ENCODE measurements at regions not wholly inside any gene's neighbourhood (a gene's known extent, or its start where the extent isn't known, plus 50 kb on each side); places are given as distances from the start of the nearest gene placed in this dataset.
"Not testable (repeated sequence)": the region's sequence is repeated elsewhere in the genome, so short reads cannot be mapped to it uniquely, and the experiment has no call there.

GRCh38 chr7:149633976-149634945 lies 136.7 kb upstream of the ZNF746 start:
- no peak for TF ChIP-seq CTCF (conservative IDR thresholded peaks at IDR 0.05; ENCODE audit: low read length)
- H3K4me3 ChIP-seq (ENCODE audit: low read length): no peak overlapping the region
- DNase-seq (ENCODE audit: low read depth): no peak

DNA sequence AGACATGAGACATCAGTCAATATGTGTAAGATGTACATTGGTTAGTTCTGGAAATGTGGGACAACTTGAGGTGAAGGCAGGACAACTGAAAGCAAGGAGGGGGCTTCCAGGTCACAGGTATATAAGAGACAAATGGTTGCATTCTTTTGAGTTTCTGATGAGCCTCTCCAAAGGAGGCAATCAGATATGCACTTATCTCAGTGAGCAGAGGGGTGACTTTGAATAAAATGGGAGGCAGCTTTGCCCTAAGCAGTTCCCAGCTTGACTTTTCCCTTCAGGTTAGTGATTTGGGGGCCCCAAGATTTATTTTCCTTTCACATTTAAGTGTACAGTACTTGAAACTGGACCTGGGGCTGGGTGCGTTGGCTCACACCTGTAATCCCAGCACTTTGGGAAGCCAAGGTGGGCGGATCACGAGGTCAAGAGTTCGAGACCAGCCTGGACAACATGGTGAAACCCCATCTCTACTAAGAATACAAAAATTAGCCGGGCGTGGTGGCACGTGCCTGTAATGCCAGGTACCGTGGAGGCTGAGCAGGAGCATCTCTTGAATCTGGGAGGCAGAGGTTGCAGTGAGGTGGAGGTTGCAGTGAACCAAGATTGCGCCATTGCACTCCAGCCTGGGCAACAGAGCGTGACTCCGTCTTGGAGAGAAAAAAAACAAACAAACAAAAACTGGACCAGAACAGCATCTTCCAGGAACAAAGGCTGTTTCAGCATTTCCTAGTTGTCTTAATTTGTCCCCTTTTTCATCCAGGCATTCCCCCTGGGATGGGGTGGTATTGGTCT lies 130.9 kb upstream of the ZNF746 start:
- not testable (repeated sequence) for H3K4me3 ChIP-seq (ENCODE audit: low read length)

DNA sequence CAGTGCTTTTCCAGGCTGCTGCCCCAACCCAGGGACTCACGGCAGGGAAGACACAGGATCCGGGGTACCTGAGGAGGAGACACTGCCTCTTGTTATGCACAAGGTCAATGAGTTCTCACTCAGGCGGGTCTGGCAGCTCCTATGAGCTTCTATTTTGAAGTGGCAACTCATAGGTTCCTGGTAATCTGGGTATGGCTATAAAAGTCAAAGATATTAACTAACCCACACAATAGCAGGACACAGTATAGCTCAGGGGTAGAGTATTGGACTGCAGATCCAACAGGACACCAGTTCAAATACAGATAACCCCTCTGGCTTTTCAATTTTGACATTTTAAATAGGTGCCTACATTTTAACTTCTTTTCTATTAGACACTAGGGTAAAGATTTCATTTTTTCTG lies 130.3 kb upstream of the ZNF746 start:
- no peak for TF ChIP-seq CTCF (conservative IDR thresholded peaks at IDR 0.05; ENCODE audit: low read length)
- no peak for DNase-seq (ENCODE audit: low read depth)
- H3K4me3 ChIP-seq (ENCODE audit: low read length): no peak overlapping the region

More for the DNA sequence above, 130.9 kb upstream of the ZNF746 start:
- DNase-seq (ENCODE audit: low read depth): not testable (repeated sequence)

DNA sequence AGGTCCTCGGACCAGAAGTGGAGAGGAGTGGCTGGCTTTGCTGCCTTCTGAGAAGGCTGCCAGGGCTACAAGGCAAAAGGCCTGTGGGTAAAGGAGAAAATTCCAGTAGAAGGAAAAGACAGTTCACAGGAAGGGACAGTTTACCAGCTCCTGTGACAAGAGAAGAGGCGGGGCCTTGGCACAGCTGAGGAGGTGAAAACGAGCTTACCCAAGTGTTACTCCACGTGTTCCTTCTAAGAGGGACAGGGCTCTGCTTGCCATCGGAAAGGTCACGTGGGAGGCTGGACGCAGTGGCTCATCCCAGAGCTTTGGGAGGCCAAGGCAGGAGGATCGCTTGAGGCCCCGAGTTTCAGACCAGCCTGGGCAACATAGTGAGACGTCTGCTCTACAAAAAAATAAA lies 129.4 kb upstream of the ZNF746 start:
- H3K4me3 ChIP-seq (ENCODE audit: low read length): no peak overlapping the region
- no peak for TF ChIP-seq CTCF (conservative IDR thresholded peaks at IDR 0.05; ENCODE audit: low read length)
- no peak for DNase-seq (ENCODE audit: low read depth)

GRCh38 chr7:149625947-149626392 lies 128.4 kb upstream of the ZNF746 start:
- no peak for DNase-seq (ENCODE audit: low read depth)
- no peak overlapping the region for H3K4me3 ChIP-seq (ENCODE audit: low read length)
- TF ChIP-seq CTCF (conservative IDR thresholded peaks at IDR 0.05; ENCODE audit: low read length): no peak

DNA sequence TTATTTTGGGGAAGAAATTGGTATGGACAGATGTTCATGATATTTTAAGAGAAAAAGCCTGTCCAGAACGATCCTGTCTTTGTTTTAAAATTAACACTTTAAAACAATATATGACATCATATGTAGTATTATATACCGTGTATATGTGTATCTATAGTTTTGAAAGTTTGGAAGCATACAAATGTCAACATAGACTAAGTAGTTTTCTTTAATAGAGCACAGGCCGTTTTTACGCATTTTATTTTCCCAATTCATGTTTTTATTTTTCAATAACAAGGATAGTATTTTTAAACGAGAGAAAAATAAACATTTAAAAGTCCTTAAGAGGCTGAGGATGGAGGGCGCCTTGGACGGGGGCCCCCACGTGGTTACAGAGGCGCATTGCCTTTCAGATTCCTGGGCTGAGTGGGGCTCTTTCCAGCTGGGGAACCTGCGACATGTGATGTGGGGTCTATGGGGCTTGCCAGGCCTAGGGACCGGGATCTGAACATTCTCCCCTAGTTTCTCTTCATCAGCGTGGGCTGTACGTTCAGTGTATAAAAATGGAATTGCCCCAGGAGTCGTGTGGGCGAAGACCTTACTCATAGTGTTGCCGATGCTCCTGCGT lies 127.8 kb upstream of the ZNF746 start:
- TF ChIP-seq CTCF (conservative IDR thresholded peaks at IDR 0.05; ENCODE audit: low read length): peak; percentile 73
- peak; percentile 62 for DNase-seq (ENCODE audit: low read depth)
- H3K4me3 ChIP-seq (ENCODE audit: low read length): peak overlapping the region; percentile 93; the same call in 1 of the 2 replicates

All from AG10803 (cell line).